GM18498 (cell line): ENCODE measurements at regions not wholly inside any gene's neighbourhood (a gene's known extent, or its start where the extent isn't known, plus 50 kb on each side); places are given as distances from the start of the nearest gene placed in this dataset.
"Not testable (repeated sequence)": the region's sequence is repeated elsewhere in the genome, so short reads cannot be mapped to it uniquely, and the experiment has no call there.

Source experiments
- ATAC-seq: cut with Tn5 transposase; IDR thresholded peaks from one replicate; pipeline ENCODE4 v1.9.1; 2021; ENCODE audit warnings: mild to moderate bottlenecking, moderate library complexity; ENCODE audit not compliant: unreplicated experiment

- no peak for ATAC-seq
These were observed 78.5 kb upstream of the CHD2 start for GRCh38 chr15:92821491-92822116.

- no peak for ATAC-seq
These were observed 77.6 kb upstream of the CHD2 start for GRCh38 chr15:92822216-92823144.

GRCh38 chr15:92825985-92826384 lies 74.1 kb upstream of the CHD2 start:
- no peak for ATAC-seq

- ATAC-seq = not testable (repeated sequence)
These were observed 72.1 kb upstream of the CHD2 start for GRCh38 chr15:92827991-92828390.

- no peak for ATAC-seq
These were observed 70.2 kb upstream of the CHD2 start for GRCh38 chr15:92829875-92830274.

- no peak for ATAC-seq
These were observed 68.8 kb upstream of the CHD2 start for GRCh38 chr15:92831336-92831654.

- ATAC-seq = peak; percentile 96
These were observed 68.3 kb upstream of the CHD2 start for GRCh38 chr15:92831655-92832328.

- ATAC-seq = no peak
These were observed 67.1 kb upstream of the CHD2 start for GRCh38 chr15:92833106-92833433.

- no peak for ATAC-seq
These were observed 66.4 kb upstream of the CHD2 start for GRCh38 chr15:92833493-92834271.

GRCh38 chr15:92839696-92840095 lies 60.4 kb upstream of the CHD2 start:
- peak; percentile 84 for ATAC-seq

GRCh38 chr15:92840149-92840548 lies 60.0 kb upstream of the CHD2 start:
- no peak for ATAC-seq

GRCh38 chr15:92843326-92843725 lies 56.8 kb upstream of the CHD2 start:
- no peak for ATAC-seq

- no peak for ATAC-seq
These were observed 56.3 kb upstream of the CHD2 start for GRCh38 chr15:92843814-92844213.

- ATAC-seq = peak; percentile 61
These were observed 55.0 kb upstream of the CHD2 start for GRCh38 chr15:92845126-92845508.

GRCh38 chr15:92846741-92847140 lies 53.4 kb upstream of the CHD2 start:
- no peak for ATAC-seq

GRCh38 chr15:92847841-92848240 lies 52.3 kb upstream of the CHD2 start:
- no peak for ATAC-seq

GRCh38 chr15:92848464-92848851 lies 51.7 kb upstream of the CHD2 start:
- ATAC-seq = no peak

- ATAC-seq = peak; percentile 71
These were observed 51.1 kb upstream of the CHD2 start for GRCh38 chr15:92848852-92849598.

- not testable (repeated sequence) for ATAC-seq
These were observed 49.9 kb upstream of the CHD2 start for GRCh38 chr15:92850218-92850617.
